ENCODE measurements at regions not wholly inside any gene's neighbourhood (a gene's known extent, or its start where the extent isn't known, plus 50 kb on each side); places are given as distances from the start of the nearest gene placed in this dataset.

- H3K4me3 ChIP-seq (ENCODE audit: extremely low read depth in 1 of 4, insufficient read depth in 2 of 4, low read depth in 3 of 4, low read length in 4 of 4) = no peak overlapping the region
- H3K4me1 ChIP-seq (replicated peaks in 1 of 4; ENCODE audit: control insufficient read depth in 3 of 4, insufficient read depth in 4 of 4, low read length in 3 of 4) = no peaks in the 10 kb centered on the region
- H3K27me3 ChIP-seq (replicated peaks in 1 of 4; ENCODE audit: control insufficient read depth in 3 of 4, extremely low read depth in 1 of 4, insufficient read depth in 3 of 4, low read length in 3 of 4) = no peaks in the 10 kb centered on the region
- H3K14ac ChIP-seq (ENCODE audit: insufficient read length) = no peak overlapping the region
- no peaks in the 10 kb centered on the region for H3K23me2 ChIP-seq (ENCODE audit: low read depth, low read length)
- POLR2A ChIA-PET (ENCODE audit: partially characterized antibody) = no interaction called here
- H3K79me2 ChIP-seq (ENCODE audit: control insufficient read depth in 1 of 2, insufficient read depth in 2 of 2, low read length in 2 of 2) = no peaks in the 10 kb centered on the region
- no peaks in the 10 kb centered on the region for H4K20me1 ChIP-seq (replicated peaks in 1 of 2; ENCODE audit: control insufficient read depth in 1 of 2, insufficient read depth in 2 of 2, low read length in 2 of 2)
- no peak overlapping the region for H4K5ac ChIP-seq (ENCODE audit: insufficient read length, low read depth, low read length)
- no peak overlapping the region for H4K8ac ChIP-seq (ENCODE audit: extremely low read depth, insufficient read depth, low read length)
- FAIRE-seq = peak; percentile 36
- H2BK120ac ChIP-seq (replicated peaks; ENCODE audit: low read depth, low read length) = no peak overlapping the region
- no peak for DNase-seq (ENCODE audit: low read depth in 1 of 2, low spot score in 2 of 2)
- no peak overlapping the region for H3K18ac ChIP-seq (ENCODE audit: extremely low read depth, low read length)
- no peak overlapping the region for H2BK15ac ChIP-seq (ENCODE audit: low read length)
- no peak overlapping the region for H2AFZ ChIP-seq (ENCODE audit: low read length)
- no peak overlapping the region for H4K91ac ChIP-seq (replicated peaks; ENCODE audit: insufficient read length, low read length)
- WGBS, 2 experiments (ENCODE audit: extremely low coverage in 1 of 2, insufficient coverage in 1 of 2, insufficient read length in 1 of 2, insufficient replicate concordance in 2 of 2, low coverage in 1 of 2, low lambda C conversion rate in 2 of 2, missing lambda C conversion rate in 1 of 2) = 87% methylated on average over 9 of the region's 9 CpGs; no CpG with 5 or more reads in 1 of the 2 experiments
- CTCF ChIA-PET (ENCODE audit: partially characterized antibody) = no interaction called here
- H3K23ac ChIP-seq (ENCODE audit: insufficient read length) = no peak overlapping the region
- no peak overlapping the region for H3K27ac ChIP-seq (ENCODE audit: low read depth, low read length)
- H3K9me3 ChIP-seq (ENCODE audit: insufficient read depth in 2 of 2, low read depth in 1 of 2, low read length in 1 of 2) = no peaks in the 10 kb centered on the region
- no peak overlapping the region for H2BK12ac ChIP-seq (ENCODE audit: low read depth, low read length)
- no peaks in the 10 kb centered on the region for H3K79me1 ChIP-seq (ENCODE audit: low read depth, low read length)
- no peak overlapping the region for H2BK20ac ChIP-seq (ENCODE audit: low read length)
- H3K56ac ChIP-seq (replicated peaks; ENCODE audit: insufficient read length, low read depth, low read length) = no peak overlapping the region
- H3K4me2 ChIP-seq (ENCODE audit: insufficient read depth in 1 of 2, low read depth in 2 of 2, low read length in 2 of 2) = no peak overlapping the region
- no peak overlapping the region for H2AK5ac ChIP-seq (ENCODE audit: low read depth, low read length)
- no peak overlapping the region for H3K4ac ChIP-seq (replicated peaks; ENCODE audit: insufficient read length, low read depth, low read length)
- H3K36me3 ChIP-seq (ENCODE audit: control insufficient read depth in 2 of 4, insufficient read depth in 4 of 4, low read length in 3 of 4) = no peaks in the 10 kb centered on the region
- no peak overlapping the region for H2BK5ac ChIP-seq (ENCODE audit: low read depth, low read length)
- no peak overlapping the region for H3K9ac ChIP-seq (replicated peaks in 1 of 4; ENCODE audit: extremely low read depth in 1 of 4, low read depth in 3 of 4, low read length in 3 of 4)
- TF ChIP-seq HDAC6 (IDR thresholded peaks at IDR 0.05; ENCODE audit: low read depth, low read length) = no peak
- no peak for TF ChIP-seq ATF3 (IDR thresholded peaks at IDR 0.05; ENCODE audit: insufficient read depth, low read depth, low read length)
- no peak for TF ChIP-seq RFX5 (IDR thresholded peaks at IDR 0.05; ENCODE audit: borderline replicate concordance, low read depth, low read length)
- TF ChIP-seq CTCF (IDR thresholded peaks at IDR 0.05; ENCODE audit: control extremely low read depth in 1 of 3, insufficient read depth in 1 of 3, low read depth in 1 of 3, low read length in 3 of 3) = no peak
- no peak for TF ChIP-seq POU5F1 (IDR thresholded peaks at IDR 0.05; ENCODE audit: low read depth, low read length)
- no peak for TF ChIP-seq POLR2AphosphoS5 (IDR thresholded peaks at IDR 0.05; ENCODE audit: low read depth, low read length)
- TF ChIP-seq EP300 (IDR thresholded peaks at IDR 0.05; ENCODE audit: borderline replicate concordance in 1 of 2, low read depth in 2 of 2, low read length in 2 of 2) = no peak
- no peak for TF ChIP-seq JUN (IDR thresholded peaks at IDR 0.05; ENCODE audit: low read depth, low read length)
- TF ChIP-seq YY1 (IDR thresholded peaks at IDR 0.05; ENCODE audit: low read depth, low read length) = no peak
- no peak for TF ChIP-seq GTF2F1 (IDR thresholded peaks at IDR 0.05; ENCODE audit: borderline replicate concordance, low read depth, low read length)
- no peak for TF ChIP-seq KDM5A (IDR thresholded peaks at IDR 0.05; ENCODE audit: low read length)
Observed at GRCh38 chr15:95709959-95710695, 620.4 kb upstream of the NR2F2 start.

Data from H1 (cell line).